SK-N-SH treated with all-trans-retinoic acid at 6 μM for 48 hours (cell line): ENCODE measurements at regions not wholly inside any gene's neighbourhood (a gene's known extent, or its start where the extent isn't known, plus 50 kb on each side); places are given as distances from the start of the nearest gene placed in this dataset.

Source experiments
- ARNTL ChIP-seq: fragments of 450-650 bp; formaldehyde crosslinking; IDR thresholded peaks from 2 replicates; pipeline ENCODE4 v1.5.0; 2020; ENCODE audit warnings: low read depth, mild to moderate bottlenecking, moderate library complexity, borderline replicate concordance
- RARB ChIP-seq: fragments of 250-450 bp; sonication (Bioruptor Pico); IDR thresholded peaks from 2 replicates; pipeline ENCODE4 v1.8.0; 2021; ENCODE audit warnings: mild to moderate bottlenecking, moderate library complexity
- TCF4 ChIP-seq: fragments of 250-450 bp; sonication (Bioruptor Pico); IDR thresholded peaks from 2 replicates; pipeline ENCODE4 v1.8.0; 2021; ENCODE audit warnings: mild to moderate bottlenecking, moderate library complexity, borderline replicate concordance
- ZFP3 ChIP-seq: fragments of 250-450 bp; sonication (Bioruptor Pico); IDR thresholded peaks from 2 replicates; pipeline ENCODE4 v1.5.0; 2020; ENCODE audit warnings: mild to moderate bottlenecking, moderate library complexity

DNA sequence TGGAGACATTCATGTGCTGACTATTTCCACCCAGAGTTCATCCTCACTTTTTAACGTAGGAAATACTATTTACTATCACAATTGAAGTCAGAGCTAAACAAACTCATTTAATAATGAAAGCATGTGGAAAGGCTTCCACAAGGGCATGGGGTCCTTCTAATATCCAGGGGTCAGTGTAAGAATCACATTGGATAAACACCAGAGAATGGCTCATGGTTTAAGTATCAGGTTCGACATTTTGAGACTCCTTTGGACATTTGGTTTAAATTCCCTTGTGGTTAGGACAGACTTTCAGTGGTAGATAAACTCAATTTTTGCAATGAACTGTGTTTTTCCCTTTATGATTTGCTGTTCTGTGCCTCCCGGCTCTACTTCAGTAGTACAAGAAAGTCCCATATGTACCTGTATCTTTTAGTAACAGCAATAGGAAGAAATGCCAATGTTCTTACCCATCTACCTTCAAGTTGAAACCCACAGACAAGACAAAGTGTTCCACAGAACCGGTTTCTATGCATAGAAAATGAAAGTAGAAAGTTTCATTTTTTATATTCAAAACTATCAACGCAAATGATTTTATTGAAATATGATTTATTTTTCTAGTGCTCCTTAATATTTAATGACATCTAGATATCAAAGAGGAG is 589.0 kb upstream of the FAM241A start:
- no peak for TF ChIP-seq RARB (CRISPR knock-in tag)
- TF ChIP-seq TCF4 (CRISPR knock-in tag) = no peak
- no peak for TF ChIP-seq ARNTL
- no peak for TF ChIP-seq ZFP3
